Effector memory CD8-positive, alpha-beta T cell (primary cell): ENCODE measurements at regions not wholly inside any gene's neighbourhood (a gene's known extent, or its start where the extent isn't known, plus 50 kb on each side); places are given as distances from the start of the nearest gene placed in this dataset.
"Not testable (repeated sequence)": the region's sequence is repeated elsewhere in the genome, so short reads cannot be mapped to it uniquely, and the experiment has no call there.

Experiments used
- ATAC-seq: fragments of 150-1000 bp; cut with Tn5 transposase; replicated peaks from 2 replicates; pipeline ENCODE4 v1.10.0; 2021; ENCODE audit warnings: mild to moderate bottlenecking, moderate library complexity
- DNase-seq, 3 experiments: peaks; one replicate each; pipeline ENCODE4 v3.0.0; 2021
- H3K27ac Mint-ChIP-seq, 2 donors: one replicate each; pipeline ENCODE4 v1.8.0; 2022; ENCODE audit warnings: mild to moderate bottlenecking in 2 of 2, mixed read lengths in 2 of 2, moderate library complexity in 2 of 2
- H3K27me3 Mint-ChIP-seq, 2 donors: one replicate each; pipeline ENCODE4 v1.8.0; 2022; ENCODE audit warnings: mixed read lengths in 2 of 2
- H3K36me3 Mint-ChIP-seq: one replicate; pipeline ENCODE4 v1.8.0; 2022; ENCODE audit warnings: mild to moderate bottlenecking, moderate library complexity, mixed read lengths; ENCODE audit not compliant: insufficient read depth
- H3K4me1 Mint-ChIP-seq, 2 donors: one replicate each; pipeline ENCODE4 v1.8.0; 2022; ENCODE audit warnings: low read depth in 2 of 2, mixed read lengths in 2 of 2
- H3K4me3 Mint-ChIP-seq, 2 donors: one replicate each; pipeline ENCODE4 v1.8.0; 2022; ENCODE audit warnings: mild to moderate bottlenecking in 2 of 2, mixed read lengths in 2 of 2, moderate library complexity in 2 of 2
- H3K9me3 Mint-ChIP-seq, 2 donors: one replicate each; pipeline ENCODE4 v1.8.0; 2022; ENCODE audit warnings: mixed read lengths in 2 of 2

DNA sequence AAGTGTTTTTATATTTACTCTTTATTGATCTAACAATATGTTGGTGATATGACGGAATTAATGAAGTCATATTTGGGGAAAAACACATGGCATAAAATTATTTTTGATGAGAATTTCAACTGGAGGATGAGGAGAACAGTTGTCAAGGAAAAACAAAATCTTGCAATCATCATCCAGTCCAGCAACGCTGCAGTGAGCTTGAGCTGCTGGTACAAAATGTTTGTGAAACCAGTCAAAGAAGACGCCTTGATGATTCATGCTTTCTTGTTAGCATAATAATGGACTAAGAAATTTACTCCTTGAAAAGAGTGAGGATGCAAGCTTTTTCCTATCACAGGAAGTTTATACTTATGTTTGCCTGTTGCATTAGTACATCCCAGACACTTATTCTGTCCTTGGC is 64.1 kb upstream of the RUBCNL start:
- ATAC-seq, H3K4me1 Mint-ChIP-seq, H3K9me3 Mint-ChIP-seq, H3K36me3 Mint-ChIP-seq, H3K27ac Mint-ChIP-seq, DNase-seq, H3K4me3 Mint-ChIP-seq, H3K27me3 Mint-ChIP-seq: not testable (repeated sequence)

DNA sequence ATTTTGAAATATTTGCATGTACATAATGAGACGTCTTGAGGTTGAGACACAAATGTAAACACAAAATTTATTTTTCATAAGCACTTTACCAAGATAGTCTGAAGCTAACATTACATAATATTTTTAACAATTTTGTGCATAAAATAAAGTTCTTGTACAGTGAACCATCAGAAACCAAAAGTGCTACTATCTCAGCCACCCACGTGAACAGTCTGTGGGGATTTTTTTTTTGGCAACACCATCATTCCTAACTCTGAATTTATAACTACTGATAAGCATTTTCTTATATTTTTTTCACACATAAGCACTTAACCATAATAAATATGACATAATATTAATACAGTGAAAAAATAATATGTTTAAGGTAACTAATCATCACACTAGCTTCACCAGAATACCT is 62.9 kb upstream of the RUBCNL start:
- not testable (repeated sequence) for DNase-seq, ATAC-seq, H3K4me1 Mint-ChIP-seq, H3K9me3 Mint-ChIP-seq, H3K4me3 Mint-ChIP-seq, H3K36me3 Mint-ChIP-seq, H3K27ac Mint-ChIP-seq
- H3K27me3 Mint-ChIP-seq: peaks cover 7 to 11% of the 10 kb centered on the region in 2 donors

DNA sequence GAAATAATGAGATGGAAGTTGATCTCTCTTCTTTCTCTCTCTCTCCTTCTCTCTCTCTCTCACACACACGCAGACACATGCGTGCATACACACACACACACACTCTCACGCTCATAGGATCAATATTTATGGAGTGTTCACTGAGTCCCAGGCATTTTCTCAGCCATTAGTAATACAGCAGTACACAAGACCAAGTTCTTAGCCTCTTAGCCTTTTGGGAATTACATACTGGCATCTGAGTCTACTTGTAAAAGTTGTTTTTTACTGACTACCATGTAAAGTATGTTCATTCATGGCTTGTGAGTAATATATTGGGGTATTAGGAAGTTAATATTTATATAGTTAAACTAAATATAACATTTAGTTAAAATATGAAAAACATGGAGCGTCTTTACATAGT is 61.1 kb upstream of the RUBCNL start:
- H3K4me1 Mint-ChIP-seq, H3K27ac Mint-ChIP-seq, ATAC-seq, H3K4me3 Mint-ChIP-seq, H3K9me3 Mint-ChIP-seq, H3K36me3 Mint-ChIP-seq, DNase-seq: not testable (repeated sequence)
- peaks cover 11 to 16% of the 10 kb centered on the region in 2 donors for H3K27me3 Mint-ChIP-seq

- not testable (repeated sequence) for H3K36me3 Mint-ChIP-seq, H3K9me3 Mint-ChIP-seq, DNase-seq, ATAC-seq, H3K27ac Mint-ChIP-seq, H3K4me1 Mint-ChIP-seq, H3K4me3 Mint-ChIP-seq
- H3K27me3 Mint-ChIP-seq: peaks cover 16 to 18% of the 10 kb centered on the region in 2 donors
These were observed 50.9 kb upstream of the RUBCNL start for GRCh38 chr13:46437808-46438404.
